Cardiac septum (tissue), 1 donor: ENCODE measurements at regions not wholly inside any gene's neighbourhood (a gene's known extent, or its start where the extent isn't known, plus 50 kb on each side); places are given as distances from the start of the nearest gene placed in this dataset.
A peak's percentile ranks its signal among the peaks of the same experiment; 100 is the strongest.
"Not testable (repeated sequence)": the region's sequence is repeated elsewhere in the genome, so short reads cannot be mapped to it uniquely, and the experiment has no call there.

Source experiments
- DNase-seq: peaks from one replicate; pipeline ENCODE4 v3.0.0-alpha.2; 2020; ENCODE audit warnings: low spot score
- intact Hi-C: fragments of 100-400 bp; cut with DNase I; formaldehyde crosslinking; loops from one replicate; pipeline ENCODE4 v1.14.0; 2022
- donor health status: DM: no; HTN: no; CAD: no.

- no peak for DNase-seq
- intact Hi-C loops: no loop called here
Observed at GRCh38 chr16:86735727-86736126, 157.4 kb downstream of the FOXL1 start.

GRCh38 chr16:86736502-86736901 is 158.2 kb downstream of the FOXL1 start:
- no peak for DNase-seq
- intact Hi-C loops: no loop called here

- DNase-seq: no peak
- intact Hi-C loops: no loop called here
Observed at GRCh38 chr16:86737083-86737482, 158.7 kb downstream of the FOXL1 start.

- DNase-seq, intact Hi-C loops: not testable (repeated sequence)
Observed at GRCh38 chr16:86738322-86738721, 160.0 kb downstream of the FOXL1 start.

- intact Hi-C loops: no loop called here
- DNase-seq: no peak
Observed at GRCh38 chr16:86739178-86739577, 160.8 kb downstream of the FOXL1 start.

- intact Hi-C loops: no loop called here
- no peak for DNase-seq
Observed at GRCh38 chr16:86739808-86740207, 161.5 kb downstream of the FOXL1 start.

- intact Hi-C loops: no loop called here
Observed at GRCh38 chr16:86740298-86740697, 161.9 kb downstream of the FOXL1 start.

GRCh38 chr16:86740906-86741799 is 162.8 kb downstream of the FOXL1 start:
- intact Hi-C loops: no loop called here
- no peak for DNase-seq

More at GRCh38 chr16:86740298-86740697, 161.9 kb downstream of the FOXL1 start:
- DNase-seq: no peak

- DNase-seq: no peak
- intact Hi-C loops: no loop called here
Observed at GRCh38 chr16:86747761-86748160, 169.4 kb downstream of the FOXL1 start.

- intact Hi-C loops: no loop called here
- no peak for DNase-seq
Observed at GRCh38 chr16:86748652-86749051, 170.3 kb downstream of the FOXL1 start.

- intact Hi-C loops: loop anchor here (5.0 kb wide), 1 partner anchor 79 kb away; no protein-coding TSS in a partner anchor
- DNase-seq: no peak
Observed at GRCh38 chr16:86751076-86752030, 173.0 kb downstream of the FOXL1 start.

GRCh38 chr16:86752582-86753175 is 174.3 kb downstream of the FOXL1 start:
- intact Hi-C loops: loop anchor here (5.0 kb wide), 1 partner anchor 80 kb away; no protein-coding TSS in a partner anchor
- DNase-seq: no peak

- DNase-seq: no peak
- intact Hi-C loops: loop anchor here (5.0 kb wide), 1 partner anchor 81 kb away; no protein-coding TSS in a partner anchor
Observed at GRCh38 chr16:86753399-86753798, 175.1 kb downstream of the FOXL1 start.

GRCh38 chr16:86755571-86756006 is 177.2 kb downstream of the FOXL1 start:
- DNase-seq: peak; percentile 80
- intact Hi-C loops: no loop called here

GRCh38 chr16:86756882-86757703 is 178.7 kb downstream of the FOXL1 start:
- DNase-seq: no peak
- intact Hi-C loops: no loop called here

- intact Hi-C loops: no loop called here
- no peak for DNase-seq
Observed at GRCh38 chr16:86757704-86758040, 179.3 kb downstream of the FOXL1 start.

GRCh38 chr16:86758932-86759331 is 180.6 kb downstream of the FOXL1 start:
- no peak for DNase-seq
- intact Hi-C loops: no loop called here

- peak; percentile 7 for DNase-seq
- intact Hi-C loops: loop anchor here (5.0 kb wide), 1 partner anchor 184 kb away; the partner anchor contains the start of gene FOXL1
Observed at GRCh38 chr16:86761111-86762031, 183.0 kb downstream of the FOXL1 start.
